ENCODE measurements at regions not wholly inside any gene's neighbourhood (a gene's known extent, or its start where the extent isn't known, plus 50 kb on each side); places are given as distances from the start of the nearest gene placed in this dataset.

GRCh38 chr14:98146416-98146815 lies 1125.6 kb downstream of the BCL11B start:
- no peak for TF ChIP-seq POLR2A (IDR thresholded peaks at IDR 0.05; ENCODE audit: low read depth, low read length)
- no peak for TF ChIP-seq CTCF (conservative IDR thresholded peaks at IDR 0.05; ENCODE audit: low read depth, low read length)
- no peak for TF ChIP-seq CEBPB (IDR thresholded peaks at IDR 0.05; ENCODE audit: low read depth, low read length)
- no peak for TF ChIP-seq SMC3 (IDR thresholded peaks at IDR 0.05; ENCODE audit: low read depth, low read length)
- no peak for TF ChIP-seq USF2 (IDR thresholded peaks at IDR 0.05; ENCODE audit: low read depth, low read length)
- no peak for TF ChIP-seq RAD21 (IDR thresholded peaks at IDR 0.05; ENCODE audit: low read length)
- no peak for TF ChIP-seq RCOR1 (IDR thresholded peaks at IDR 0.05; ENCODE audit: insufficient replicate concordance, low read length)
- TF ChIP-seq RFX5 (IDR thresholded peaks at IDR 0.05; ENCODE audit: low read depth, low read length) = no peak
- TF ChIP-seq NFE2L2 (IDR thresholded peaks at IDR 0.05; ENCODE audit: low read depth, low read length) = no peak
- no peak for TF ChIP-seq MXI1 (IDR thresholded peaks at IDR 0.05; ENCODE audit: borderline replicate concordance, low read depth, low read length)
- no peak for TF ChIP-seq ELK1 (IDR thresholded peaks at IDR 0.05; ENCODE audit: borderline replicate concordance, low read depth, low read length)

Measured in IMR-90 (cell line).